K562 (cell line): ENCODE measurements at regions not wholly inside any gene's neighbourhood (a gene's known extent, or its start where the extent isn't known, plus 50 kb on each side); places are given as distances from the start of the nearest gene placed in this dataset.
"Not testable (repeated sequence)": the region's sequence is repeated elsewhere in the genome, so short reads cannot be mapped to it uniquely, and the experiment has no call there.

Experiments used
- ATAC-seq: fragments of 200-7000 bp; cut with Tn5 transposase; 3 replicates; pipeline ENCODE4 v1.9.1; 2020; ENCODE audit warnings: moderate library complexity
- BruUV-seq: library from RNA; stranded (reverse); fragments of 400-500 nt; replicated peaks from 2 replicates; lab custom pipeline; 2021; lab: Mats Ljungman, UMichigan
- CTCF ChIA-PET: fragments of 300-600 bp; formaldehyde crosslinking; extraction: SDS; loops from one replicate; lab custom pipeline; 2021; ENCODE audit warnings: low intra/inter-chr PET ratio; lab: Yijun Ruan, JAX
- POLR2A ChIA-PET: fragments of 300-600, 350-650 bp; sonication (Branson Sonifier 250); formaldehyde crosslinking; extraction: SDS; loops from one replicate; lab custom pipeline; 2021; ENCODE audit warnings: antibody characterized with exemption, inconsistent platforms; lab: Yijun Ruan, JAX
- DNase-seq, 4 experiments: peaks; one replicate each; pipeline versions ENCODE4 v3.0.0 to v3.0.0-alpha.2; 2011 to 2018; ENCODE audit warnings: low spot score in 3 of 4, mixed read lengths in 3 of 4; ENCODE audit errors: extremely low read depth in 1 of 4
- FAIRE-seq: peaks from 2 replicates; lab custom pipeline; 2011; peaks lifted over from hg19 to GRCh38; lab: Jason Lieb, UNC
- H2AFZ ChIP-seq: 2 replicates; pipeline ENCODE4 v1.6.0; 2011; ENCODE audit warnings: low read depth, low read length, control low read depth, inconsistent platforms
- H3K27ac ChIP-seq: fragments of 200-600 bp; 3 replicates; pipeline ENCODE4 v1.8.0; 2011; ENCODE audit warnings: low read depth, mild to moderate bottlenecking, control low read depth, inconsistent platforms, low read length, moderate library complexity, mixed read lengths; ENCODE audit errors: extremely low read depth
- H3K27me3 ChIP-seq, 2 experiments: fragments of 300-600 bp in 1 of 2; 2 replicates in 1 of 2; 3 replicates in 1 of 2; pipeline versions ENCODE4 v1.6.0 to v1.8.0; 2011; ENCODE audit warnings: inconsistent platforms in 2 of 2, low read length in 2 of 2, mild to moderate bottlenecking in 1 of 2, mixed read lengths in 1 of 2, moderate library complexity in 1 of 2; ENCODE audit not compliant: control insufficient read depth in 2 of 2, insufficient read depth in 2 of 2
- H3K36me3 ChIP-seq: fragments of 300-600 bp; 3 replicates; pipeline ENCODE4 v1.8.0; 2011; ENCODE audit warnings: mild to moderate bottlenecking, low read length, inconsistent platforms; ENCODE audit not compliant: control insufficient read depth, insufficient read depth
- H3K4me1 ChIP-seq, 2 experiments: fragments of 200-600 bp in 1 of 2; replicated peaks in 1 of 2; 2 replicates in 1 of 2; 3 replicates in 1 of 2; pipeline versions ENCODE4 v1.5.1 to v1.8.0; 2011; ENCODE audit warnings: inconsistent platforms in 2 of 2, low read length in 2 of 2, mild to moderate bottlenecking in 1 of 2, mixed read lengths in 1 of 2, moderate library complexity in 1 of 2; ENCODE audit not compliant: control insufficient read depth in 2 of 2, insufficient read depth in 2 of 2
- H3K4me2 ChIP-seq: 2 replicates; pipeline ENCODE4 v1.6.1; 2011; ENCODE audit warnings: low read length, control low read depth, inconsistent platforms, mixed read lengths; ENCODE audit not compliant: insufficient read depth
- H3K4me3 ChIP-seq: fragments of 200-600 bp; sonication (generic), shearing (Covaris generic); 2 replicates; pipeline ENCODE4 v1.5.1; 2016; ENCODE audit warnings: control low read depth, inconsistent platforms
- H3K79me2 ChIP-seq: fragments of 200-600 bp; 3 replicates; pipeline ENCODE4 v1.8.0; 2011; ENCODE audit warnings: low read length, inconsistent platforms; ENCODE audit not compliant: control insufficient read depth, insufficient read depth
- H3K9ac ChIP-seq, 2 experiments: 2 replicates each; pipeline versions ENCODE4 v1.6.0 to v1.6.1; 2011; ENCODE audit warnings: low read depth in 2 of 2, low read length in 2 of 2, control low read depth in 1 of 2, inconsistent platforms in 1 of 2, mild to moderate bottlenecking in 1 of 2, mixed read lengths in 1 of 2; ENCODE audit not compliant: insufficient read depth in 1 of 2
- H3K9me1 ChIP-seq: one replicate; pipeline ENCODE4 v1.6.0; 2011; ENCODE audit warnings: inconsistent platforms, mild to moderate bottlenecking, low read length, moderate library complexity; ENCODE audit not compliant: control insufficient read depth, insufficient read depth
- H3K9me3 ChIP-seq: replicated peaks from 2 replicates; pipeline ENCODE4 v1.5.1; 2011; ENCODE audit warnings: low read depth, low read length, inconsistent platforms; ENCODE audit not compliant: control insufficient read depth, insufficient read depth
- H4K20me1 ChIP-seq: replicated peaks from 2 replicates; pipeline ENCODE4 v1.6.1; 2011; ENCODE audit warnings: low read length, inconsistent platforms, mixed read lengths; ENCODE audit not compliant: control insufficient read depth, insufficient read depth
- DIDO1 ChIP-seq: fragments of 450-650 bp; IDR thresholded peaks from 2 replicates; pipeline ENCODE4 v1.6.1; 2016; ENCODE audit warnings: low read depth, missing biosample characterization, missing genetic modification characterization
- NBN ChIP-seq: fragments of 450-650 bp; IDR thresholded peaks from 2 replicates; pipeline ENCODE4 v1.6.1; 2016; ENCODE audit warnings: low read depth, mild to moderate bottlenecking
- WGBS: fragments of 100-300 bp; shearing (Covaris generic); methylation state at CpG from one replicate; pipeline ENCODE4 v1.1.6; 2016; ENCODE audit warnings: low coverage, mixed read lengths; ENCODE audit not compliant: insufficient coverage; ENCODE audit errors: missing lambda C conversion rate; 5-methylcytosine and 5-hydroxymethylcytosine counted together
- in situ Hi-C: fragments of 300-500 bp; cut with MboI; formaldehyde crosslinking; loops from 4 replicates; pipeline ENCODE4 v1.15.0; 2018; ENCODE audit warnings: inconsistent platforms, mixed read lengths
- intact Hi-C: fragments of 100-400 bp; cut with micrococcal nuclease; formaldehyde crosslinking; loops from 2 replicates; pipeline ENCODE4 v1.14.2; 2022
- TF ChIP-seq, protein P1 (sequence below): fragments of 450-650 bp; formaldehyde crosslinking; IDR thresholded peaks from 2 replicates; pipeline ENCODE4 v1.4.0; 2020; ENCODE audit warnings: mild to moderate bottlenecking, mixed read lengths

DNA sequence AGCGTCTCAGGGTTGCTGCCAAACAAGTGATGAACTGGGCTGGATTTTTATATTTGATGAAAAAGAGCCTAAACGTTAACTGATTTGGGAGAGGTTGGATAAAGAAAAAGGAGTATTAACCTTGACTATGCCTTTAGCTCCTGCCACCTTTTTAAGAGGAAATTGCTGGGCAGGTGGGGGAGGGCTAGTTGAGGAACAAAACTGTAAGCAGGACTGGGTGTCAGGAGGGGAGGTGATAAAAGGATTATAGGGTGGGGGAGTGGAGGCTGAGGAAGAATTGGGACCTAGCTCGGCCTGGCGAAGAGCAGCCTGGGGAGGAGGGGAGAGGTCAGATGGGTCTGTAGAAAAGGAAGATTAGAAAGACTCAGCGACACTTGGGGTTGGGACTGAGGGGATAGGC lies 223.9 kb upstream of the ZNF608 start:
- BruUV-seq, H2AFZ ChIP-seq, H3K36me3 ChIP-seq, intact Hi-C loops, FAIRE-seq, ATAC-seq, H3K27ac ChIP-seq, H4K20me1 ChIP-seq, H3K9ac ChIP-seq, H3K4me3 ChIP-seq, in situ Hi-C loops, H3K9me1 ChIP-seq, H3K4me2 ChIP-seq, H3K9me3 ChIP-seq, H3K4me1 ChIP-seq, H3K27me3 ChIP-seq, CTCF ChIA-PET, H3K79me2 ChIP-seq, POLR2A ChIA-PET: not testable (repeated sequence)
- WGBS: 6% methylated on average over 5 of the region's 5 CpGs
- peak in 1 of 4 experiments; percentile 6 for DNase-seq

DNA sequence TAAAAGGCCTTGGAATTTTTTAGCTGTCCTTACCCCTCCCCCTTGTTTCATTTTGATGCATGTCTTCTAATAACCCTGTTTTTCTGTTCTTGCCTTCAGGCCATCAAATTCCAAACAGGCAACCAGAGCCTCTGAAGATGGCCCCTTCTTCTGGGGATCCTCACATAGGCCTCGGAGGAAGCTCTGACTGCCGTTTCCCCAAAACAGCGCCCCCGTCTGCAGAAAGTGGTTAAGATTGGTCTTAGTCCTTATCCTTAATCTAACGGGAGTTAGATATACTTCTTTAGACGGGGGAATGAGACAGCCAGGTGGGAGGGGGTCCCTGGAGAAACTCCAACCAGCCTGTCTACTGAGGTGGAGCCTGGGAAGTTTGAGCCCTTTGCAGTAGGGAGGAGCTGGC lies 226.3 kb upstream of the ZNF608 start:
- FAIRE-seq (no peak), ATAC-seq (no peak), DNase-seq (no peak)
- Histone ChIP-seq H3K36me3 (no peaks in the 10 kb centered on the region), H3K27ac (no peak overlapping the region), H3K9me3 (no peaks in the 10 kb centered on the region), H4K20me1 (no peaks in the 10 kb centered on the region), H3K27me3 (no peaks in the 10 kb centered on the region), H3K9ac (no peak overlapping the region), H3K4me1 (no peaks in the 10 kb centered on the region), H3K9me1 (no peaks in the 10 kb centered on the region), H3K79me2 (no peaks in the 10 kb centered on the region), H2AFZ (no peak overlapping the region), H3K4me2 (no peak overlapping the region), H3K4me3 (no peak overlapping the region)
- intact Hi-C loops (no loop called here), in situ Hi-C loops (no loop called here)
- WGBS: 46% methylated on average over 6 of the region's 6 CpGs
- CTCF ChIA-PET: no interaction called here
- BruUV-seq: no TSS peak
- POLR2A ChIA-PET: interaction anchor here (0.9 kb wide), 1 partner anchor 11 kb away, joined by 4 read pairs; no protein-coding TSS in a partner anchor
- TF ChIP-seq NBN (no peak), DIDO1 (tag) (no peak)
- TF ChIP-seq, protein P1, sequence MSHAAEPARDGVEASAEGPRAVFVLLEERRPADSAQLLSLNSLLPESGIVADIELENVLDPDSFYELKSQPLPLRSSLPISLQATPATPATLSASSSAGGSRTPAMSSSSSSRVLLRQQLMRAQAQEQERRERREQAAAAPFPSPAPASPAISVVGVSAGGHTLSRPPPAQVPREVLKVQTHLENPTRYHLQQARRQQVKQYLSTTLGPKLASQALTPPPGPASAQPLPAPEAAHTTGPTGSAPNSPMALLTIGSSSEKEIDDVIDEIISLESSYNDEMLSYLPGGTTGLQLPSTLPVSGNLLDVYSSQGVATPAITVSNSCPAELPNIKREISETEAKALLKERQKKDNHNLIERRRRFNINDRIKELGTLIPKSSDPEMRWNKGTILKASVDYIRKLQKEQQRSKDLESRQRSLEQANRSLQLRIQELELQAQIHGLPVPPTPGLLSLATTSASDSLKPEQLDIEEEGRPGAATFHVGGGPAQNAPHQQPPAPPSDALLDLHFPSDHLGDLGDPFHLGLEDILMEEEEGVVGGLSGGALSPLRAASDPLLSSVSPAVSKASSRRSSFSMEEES (CRISPR knock-in tag): no peak
